Activated CD4-positive, alpha-beta memory T cell treated with anti-CD3 and anti-CD28 coated beads for 36 hours (primary cell): ENCODE measurements at regions not wholly inside any gene's neighbourhood (a gene's known extent, or its start where the extent isn't known, plus 50 kb on each side); places are given as distances from the start of the nearest gene placed in this dataset.
"Not testable (repeated sequence)": the region's sequence is repeated elsewhere in the genome, so short reads cannot be mapped to it uniquely, and the experiment has no call there.

ENCODE experiments used
- CTCF ChIA-PET: fragments of 350-600 bp; sonication (Branson Sonifier 250); formaldehyde crosslinking; loops from one replicate; lab custom pipeline; 2021; ENCODE audit warnings: antibody characterized with exemption, inconsistent platforms; lab: Charles Lee
- POLR2A ChIA-PET: fragments of 350-600 bp; sonication (Branson Sonifier 250); formaldehyde crosslinking; loops from one replicate; lab custom pipeline; 2021; ENCODE audit warnings: antibody characterized with exemption; lab: Charles Lee
- DNase-seq: peaks from one replicate; pipeline ENCODE4 v3.0.0-alpha.2; 2020
- H3K27ac Mint-ChIP-seq: one replicate; pipeline ENCODE4 v1.8.0; 2021; ENCODE audit warnings: mixed read lengths
- H3K27me3 Mint-ChIP-seq: one replicate; pipeline ENCODE4 v1.8.0; 2021; ENCODE audit warnings: mixed read lengths
- H3K36me3 Mint-ChIP-seq: one replicate; pipeline ENCODE4 v1.8.0; 2021; ENCODE audit warnings: mixed read lengths
- H3K4me1 Mint-ChIP-seq: one replicate; pipeline ENCODE4 v1.8.0; 2021; ENCODE audit warnings: low read depth, mixed read lengths
- H3K4me3 Mint-ChIP-seq: one replicate; pipeline ENCODE4 v1.8.0; 2021; ENCODE audit warnings: mild to moderate bottlenecking, mixed read lengths
- H3K9me3 Mint-ChIP-seq: one replicate; pipeline ENCODE4 v1.8.0; 2021; ENCODE audit warnings: mixed read lengths
- intact Hi-C: fragments of 100-400 bp; cut with micrococcal nuclease; formaldehyde crosslinking; loops from one replicate; pipeline ENCODE4 v1.15.1; 2023

- H3K4me1 Mint-ChIP-seq: peaks cover 15% of the 10 kb centered on the region
- H3K27ac Mint-ChIP-seq, POLR2A ChIA-PET, DNase-seq, CTCF ChIA-PET, intact Hi-C loops, H3K27me3 Mint-ChIP-seq, H3K4me3 Mint-ChIP-seq: not testable (repeated sequence)
- peaks cover 13% of the 10 kb centered on the region for H3K36me3 Mint-ChIP-seq
- peaks cover 42% of the 10 kb centered on the region for H3K9me3 Mint-ChIP-seq
These were observed 275.1 kb upstream of the KLF3 start for GRCh38 chr4:38388907-38389306.

- intact Hi-C loops: no loop called here
- no peak overlapping the region for H3K27ac Mint-ChIP-seq
- H3K36me3 Mint-ChIP-seq: peaks cover 13% of the 10 kb centered on the region
- H3K4me3 Mint-ChIP-seq: no peak overlapping the region
- no peak for DNase-seq
- H3K4me1 Mint-ChIP-seq: peaks cover 5% of the 10 kb centered on the region
- POLR2A ChIA-PET: no interaction called here
- peaks cover 42% of the 10 kb centered on the region for H3K9me3 Mint-ChIP-seq
- H3K27me3 Mint-ChIP-seq: no peaks in the 10 kb centered on the region
- CTCF ChIA-PET: interaction anchor here (1.0 kb wide), 1 partner anchor 72 kb away, joined by 3 read pairs; no protein-coding TSS in a partner anchor
These were observed 272.9 kb upstream of the KLF3 start for GRCh38 chr4:38390969-38391545.

- peaks cover 42% of the 10 kb centered on the region for H3K9me3 Mint-ChIP-seq
- intact Hi-C loops: no loop called here
- POLR2A ChIA-PET: no interaction called here
These were observed 271.7 kb upstream of the KLF3 start for GRCh38 chr4:38392223-38392855.

GRCh38 chr4:38396091-38396490, 267.9 kb upstream of the KLF3 start:
- POLR2A ChIA-PET: no interaction called here
- Mint-ChIP-seq H3K4me3 (no peak overlapping the region), H3K36me3 (peaks cover 12% of the 10 kb centered on the region), H3K4me1 (no peaks in the 10 kb centered on the region), H3K9me3 (peaks cover 23% of the 10 kb centered on the region), H3K27ac (no peak overlapping the region), H3K27me3 (no peaks in the 10 kb centered on the region)
- CTCF ChIA-PET: interaction anchor here (1.4 kb wide), 1 partner anchor 77 kb away, joined by 4 read pairs; no protein-coding TSS in a partner anchor
- intact Hi-C loops: no loop called here
- no peak for DNase-seq

More at GRCh38 chr4:38392223-38392855, 271.7 kb upstream of the KLF3 start:
- CTCF ChIA-PET: no interaction called here
- no peak for DNase-seq
- no peaks in the 10 kb centered on the region for H3K4me1 Mint-ChIP-seq
- H3K27me3 Mint-ChIP-seq: no peaks in the 10 kb centered on the region
- no peak overlapping the region for H3K4me3 Mint-ChIP-seq
- H3K27ac Mint-ChIP-seq: no peak overlapping the region
- peaks cover 13% of the 10 kb centered on the region for H3K36me3 Mint-ChIP-seq

- H3K4me1 Mint-ChIP-seq: no peaks in the 10 kb centered on the region
- H3K36me3 Mint-ChIP-seq: peaks cover 4% of the 10 kb centered on the region
- H3K27me3 Mint-ChIP-seq: no peaks in the 10 kb centered on the region
- H3K9me3 Mint-ChIP-seq: peaks cover 15% of the 10 kb centered on the region
- ChIA-PET POLR2A (no interaction called here), CTCF (interaction anchor here (1.4 kb wide), 1 partner anchor 77 kb away, joined by 4 read pairs; no protein-coding TSS in a partner anchor)
- H3K27ac Mint-ChIP-seq: no peak overlapping the region
- DNase-seq: no peak
- no peak overlapping the region for H3K4me3 Mint-ChIP-seq
- intact Hi-C loops: no loop called here
These were observed 267.0 kb upstream of the KLF3 start for GRCh38 chr4:38396845-38397547.

GRCh38 chr4:38400946-38401345, 263.1 kb upstream of the KLF3 start:
- Mint-ChIP-seq H3K27me3 (no peaks in the 10 kb centered on the region), H3K27ac (no peak overlapping the region), H3K9me3 (no peaks in the 10 kb centered on the region), H3K4me1 (no peaks in the 10 kb centered on the region), H3K4me3 (no peak overlapping the region), H3K36me3 (no peaks in the 10 kb centered on the region)
- ChIA-PET CTCF (no interaction called here), POLR2A (no interaction called here)
- no peak for DNase-seq
- intact Hi-C loops: no loop called here

- Mint-ChIP-seq H3K27me3 (peaks cover 6% of the 10 kb centered on the region), H3K27ac (no peak overlapping the region), H3K4me3 (no peak overlapping the region), H3K36me3 (no peaks in the 10 kb centered on the region), H3K4me1 (peaks cover 3% of the 10 kb centered on the region), H3K9me3 (no peaks in the 10 kb centered on the region)
- intact Hi-C loops: no loop called here
- ChIA-PET POLR2A (no interaction called here), CTCF (no interaction called here)
- DNase-seq: no peak
These were observed 257.8 kb upstream of the KLF3 start for GRCh38 chr4:38406243-38406642.

- H3K27me3 Mint-ChIP-seq: peaks cover 6% of the 10 kb centered on the region
- intact Hi-C loops: loop anchor here (2.0 kb wide), 1 partner anchor 45 kb away; no protein-coding TSS in a partner anchor
- H3K36me3 Mint-ChIP-seq: no peaks in the 10 kb centered on the region
- no peaks in the 10 kb centered on the region for H3K9me3 Mint-ChIP-seq
- H3K4me3 Mint-ChIP-seq: no peak overlapping the region
- DNase-seq: no peak
- H3K27ac Mint-ChIP-seq: no peak overlapping the region
- CTCF ChIA-PET: no interaction called here
- POLR2A ChIA-PET: no interaction called here
- H3K4me1 Mint-ChIP-seq: peaks cover 9% of the 10 kb centered on the region
These were observed 254.1 kb upstream of the KLF3 start for GRCh38 chr4:38409852-38410251.

- H3K27me3 Mint-ChIP-seq: peaks cover 6% of the 10 kb centered on the region
- DNase-seq: no peak
- intact Hi-C loops: loop anchor here (2.0 kb wide), 1 partner anchor 44 kb away; no protein-coding TSS in a partner anchor
- ChIA-PET POLR2A (no interaction called here), CTCF (interaction anchor here (0.6 to 1.2 kb wide), 3 partner anchors 48 to 636 kb away, joined by 3 read pairs; partner anchors contain the start of gene TLR1)
- no peak overlapping the region for H3K4me3 Mint-ChIP-seq
- no peak overlapping the region for H3K27ac Mint-ChIP-seq
- peaks cover 9% of the 10 kb centered on the region for H3K4me1 Mint-ChIP-seq
- no peaks in the 10 kb centered on the region for H3K36me3 Mint-ChIP-seq
- H3K9me3 Mint-ChIP-seq: no peaks in the 10 kb centered on the region
These were observed 252.9 kb upstream of the KLF3 start for GRCh38 chr4:38411092-38411491.

- no peaks in the 10 kb centered on the region for H3K9me3 Mint-ChIP-seq
- no peak overlapping the region for H3K27ac Mint-ChIP-seq
- H3K4me3 Mint-ChIP-seq: no peak overlapping the region
- intact Hi-C loops: loop anchor here (2.0 kb wide), 1 partner anchor 43 kb away; no protein-coding TSS in a partner anchor
- no peak for DNase-seq
- ChIA-PET POLR2A (no interaction called here), CTCF (interaction anchor here (0.6 to 1.2 kb wide), 2 partner anchors 393 to 637 kb away, joined by 3 read pairs; partner anchors contain the start of gene TLR1)
- H3K4me1 Mint-ChIP-seq: peaks cover 9% of the 10 kb centered on the region
- no peaks in the 10 kb centered on the region for H3K36me3 Mint-ChIP-seq
- peaks cover 6% of the 10 kb centered on the region for H3K27me3 Mint-ChIP-seq
These were observed 251.9 kb upstream of the KLF3 start for GRCh38 chr4:38411981-38412536.

GRCh38 chr4:38413524-38414341, 250.3 kb upstream of the KLF3 start:
- intact Hi-C loops: no loop called here
- no peak overlapping the region for H3K4me3 Mint-ChIP-seq
- no peaks in the 10 kb centered on the region for H3K9me3 Mint-ChIP-seq
- H3K4me1 Mint-ChIP-seq: peaks cover 9% of the 10 kb centered on the region
- ChIA-PET CTCF (no interaction called here), POLR2A (no interaction called here)
- no peak for DNase-seq
- H3K27ac Mint-ChIP-seq: no peak overlapping the region
- peaks cover 6% of the 10 kb centered on the region for H3K27me3 Mint-ChIP-seq
- no peaks in the 10 kb centered on the region for H3K36me3 Mint-ChIP-seq
